ENCODE measurements at regions not wholly inside any gene's neighbourhood (a gene's known extent, or its start where the extent isn't known, plus 50 kb on each side); places are given as distances from the start of the nearest gene placed in this dataset.

- CTCF ChIA-PET, result no interaction called here
- H3K9me1 ChIP-seq (replicated peaks; ENCODE audit: control insufficient read depth, extremely low read depth, insufficient read depth, low read length), result no peaks in the 10 kb centered on the region
- POLR2A ChIA-PET, result no interaction called here
- DNase-seq (ENCODE audit: low read depth, low spot score) (no peak), FAIRE-seq (no peak)
- no peak for TF ChIP-seq JUN (IDR thresholded peaks at IDR 0.05; ENCODE audit: borderline replicate concordance, insufficient read depth, insufficient read length, low read depth)
- no peak overlapping the region for H3K4me3 ChIP-seq (replicated peaks in 1 of 3; ENCODE audit: insufficient read depth in 1 of 3, low read depth in 1 of 3, low read length in 3 of 3)
- no peak overlapping the region for H2AFZ ChIP-seq (ENCODE audit: low read depth, low read length)
- no peaks in the 10 kb centered on the region for H3K79me2 ChIP-seq (ENCODE audit: control insufficient read depth, insufficient read depth, low read length)
- no peaks in the 10 kb centered on the region for H3K4me1 ChIP-seq (ENCODE audit: control insufficient read depth, extremely low read depth, insufficient read depth, low read length)
- H3K36me3 ChIP-seq (ENCODE audit: control insufficient read depth in 2 of 2, extremely low read depth in 1 of 2, insufficient read depth in 2 of 2, low read length in 2 of 2), result no peaks in the 10 kb centered on the region
- H3K9me3 ChIP-seq (replicated peaks; ENCODE audit: control insufficient read depth, insufficient read depth, low read length), result peaks cover 7% of the 10 kb centered on the region
- H4K20me1 ChIP-seq (replicated peaks; ENCODE audit: control insufficient read depth, extremely low read depth, insufficient read depth, low read length), result no peaks in the 10 kb centered on the region
- H3K27me3 ChIP-seq (ENCODE audit: control insufficient read depth in 2 of 2, insufficient read depth in 2 of 2, low read length in 2 of 2), result no peaks in the 10 kb centered on the region
- BruUV-seq (replicated peaks), result no TSS peak
- dilution Hi-C loops (cut with MboI; ENCODE audit: extremely low pct_ligation_motif_present, low sequenced_read_pairs) (no loop called here), intact Hi-C loops (cut with micrococcal nuclease) (no loop called here)
- no peak overlapping the region for H3K4me2 ChIP-seq (ENCODE audit: insufficient read depth, low read length)
- H3K9ac ChIP-seq (replicated peaks; ENCODE audit: extremely low read depth, insufficient read depth, low read length), result no peak overlapping the region
- no peak overlapping the region for H3K27ac ChIP-seq (ENCODE audit: insufficient read depth, low read depth, low read length)
These were observed 193.9 kb upstream of the PIRT start for GRCh38 chr17:11031787-11032186.

GRCh38 chr17:11029791-11030190 is 191.9 kb upstream of the PIRT start:
- TF ChIP-seq POLR2AphosphoS5 (IDR thresholded peaks at IDR 0.05; ENCODE audit: insufficient read depth, low read depth, low read length) (no peak), EZH2 (IDR thresholded peaks at IDR 0.05; ENCODE audit: borderline replicate concordance, low read depth, low read length, severe bottlenecking) (no peak), CTCF (IDR thresholded peaks at IDR 0.05; ENCODE audit: extremely low read depth in 1 of 2, insufficient read depth in 1 of 2, low read depth in 1 of 2, low read length in 2 of 2) (no peak), MYC (IDR thresholded peaks at IDR 0.05; ENCODE audit: low read depth, low read length) (no peak), JUN (IDR thresholded peaks at IDR 0.05; ENCODE audit: borderline replicate concordance, insufficient read depth, insufficient read length, low read depth) (no peak), POLR2A (IDR thresholded peaks at IDR 0.05; ENCODE audit: low read depth, low read length) (no peak), FOS (IDR thresholded peaks at IDR 0.05; ENCODE audit: borderline replicate concordance, insufficient read depth, low read length) (no peak), GATA2 (IDR thresholded peaks at IDR 0.05; ENCODE audit: insufficient read depth, insufficient read length, low read depth, low read length) (no peak), MAX (IDR thresholded peaks at IDR 0.05; ENCODE audit: insufficient read depth, insufficient read length) (no peak)

More at GRCh38 chr17:11029791-11030190, 191.9 kb upstream of the PIRT start:
- ChIA-PET POLR2A (no interaction called here), CTCF (no interaction called here)
- Histone ChIP-seq H2AFZ (ENCODE audit: low read depth, low read length) (no peak overlapping the region), H3K4me1 (ENCODE audit: control insufficient read depth, extremely low read depth, insufficient read depth, low read length) (no peaks in the 10 kb centered on the region), H3K9ac (replicated peaks; ENCODE audit: extremely low read depth, insufficient read depth, low read length) (no peak overlapping the region), H3K4me3 (replicated peaks in 1 of 3; ENCODE audit: insufficient read depth in 1 of 3, low read depth in 1 of 3, low read length in 3 of 3) (no peak overlapping the region), H3K27me3 (ENCODE audit: control insufficient read depth in 2 of 2, insufficient read depth in 2 of 2, low read length in 2 of 2) (no peaks in the 10 kb centered on the region), H3K27ac (ENCODE audit: insufficient read depth, low read depth, low read length) (no peak overlapping the region), H3K4me2 (ENCODE audit: insufficient read depth, low read length) (no peak overlapping the region), H4K20me1 (replicated peaks; ENCODE audit: control insufficient read depth, extremely low read depth, insufficient read depth, low read length) (no peaks in the 10 kb centered on the region), H3K9me3 (replicated peaks; ENCODE audit: control insufficient read depth, insufficient read depth, low read length) (peaks cover 7% of the 10 kb centered on the region), H3K9me1 (replicated peaks; ENCODE audit: control insufficient read depth, extremely low read depth, insufficient read depth, low read length) (no peaks in the 10 kb centered on the region), H3K36me3 (ENCODE audit: control insufficient read depth in 2 of 2, extremely low read depth in 1 of 2, insufficient read depth in 2 of 2, low read length in 2 of 2) (no peaks in the 10 kb centered on the region), H3K79me2 (ENCODE audit: control insufficient read depth, insufficient read depth, low read length) (no peaks in the 10 kb centered on the region)
- dilution Hi-C loops (cut with MboI; ENCODE audit: extremely low pct_ligation_motif_present, low sequenced_read_pairs), result no loop called here
- no peak for DNase-seq (ENCODE audit: low read depth, low spot score)
- intact Hi-C loops (cut with micrococcal nuclease), result no loop called here
- no peak for FAIRE-seq
- BruUV-seq (replicated peaks), result no TSS peak
